ENCODE measurements at regions not wholly inside any gene's neighbourhood (a gene's known extent, or its start where the extent isn't known, plus 50 kb on each side); places are given as distances from the start of the nearest gene placed in this dataset.

- no peaks in the 10 kb centered on the region for H3K36me3 ChIP-seq
- TF ChIP-seq CTCF (IDR thresholded peaks at IDR 0.05) = no peak
- DNase-seq (ENCODE audit: low spot score) = no peak
- no peaks in the 10 kb centered on the region for H3K4me1 ChIP-seq (ENCODE audit: control insufficient read depth in 1 of 2, low read depth in 2 of 2)
- no peak for ATAC-seq (ENCODE audit: insufficient number of reproducible peaks, low FRiP score, low read depth)
- H3K27ac ChIP-seq = no peak overlapping the region
- no peaks in the 10 kb centered on the region for H3K9me3 ChIP-seq
- H3K27me3 ChIP-seq (replicated peaks; ENCODE audit: insufficient read depth) = no peaks in the 10 kb centered on the region
- H3K4me3 ChIP-seq = no peak overlapping the region
Observed at GRCh38 chr13:67829641-67830040, 599.5 kb upstream of the PCDH9 start.

GRCh38 chr13:67827992-67828391 is 597.9 kb upstream of the PCDH9 start:
- no peak for TF ChIP-seq CTCF (IDR thresholded peaks at IDR 0.05)
- no peaks in the 10 kb centered on the region for H3K36me3 ChIP-seq
- DNase-seq (ENCODE audit: low spot score) = no peak
- no peaks in the 10 kb centered on the region for H3K9me3 ChIP-seq
- no peak overlapping the region for H3K4me3 ChIP-seq
- H3K4me1 ChIP-seq (ENCODE audit: control insufficient read depth in 1 of 2, low read depth in 2 of 2) = no peaks in the 10 kb centered on the region
- no peak overlapping the region for H3K27ac ChIP-seq
- no peak for ATAC-seq (ENCODE audit: insufficient number of reproducible peaks, low FRiP score, low read depth)
- H3K27me3 ChIP-seq (replicated peaks; ENCODE audit: insufficient read depth) = no peaks in the 10 kb centered on the region

DNA sequence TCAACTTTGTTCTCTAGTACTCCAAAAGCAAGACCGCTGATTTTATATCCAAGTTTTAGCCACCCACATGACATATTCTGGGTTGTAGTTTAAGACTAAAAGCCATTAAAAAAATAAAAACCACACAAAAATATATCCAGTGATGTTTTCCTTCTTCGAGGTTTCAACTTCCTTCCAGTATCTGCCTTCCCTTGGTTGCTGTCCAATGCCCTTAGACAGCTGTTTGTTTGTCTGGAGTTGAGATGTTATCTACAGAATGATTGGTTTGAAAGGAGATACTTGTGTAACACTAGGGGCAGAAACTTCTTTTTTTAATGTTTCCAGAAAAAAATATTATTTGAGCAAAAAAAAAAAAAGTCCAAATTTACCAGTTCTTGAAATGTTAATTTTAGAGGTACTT is 591.5 kb upstream of the PCDH9 start:
- no peak for ATAC-seq (ENCODE audit: insufficient number of reproducible peaks, low FRiP score, low read depth)
- no peak for DNase-seq (ENCODE audit: low spot score)
- no peaks in the 10 kb centered on the region for H3K9me3 ChIP-seq
- no peak overlapping the region for H3K27ac ChIP-seq
- no peak overlapping the region for H3K4me3 ChIP-seq
- H3K27me3 ChIP-seq (replicated peaks; ENCODE audit: insufficient read depth) = no peaks in the 10 kb centered on the region
- H3K36me3 ChIP-seq = no peaks in the 10 kb centered on the region
- no peak for TF ChIP-seq CTCF (IDR thresholded peaks at IDR 0.05)
- no peaks in the 10 kb centered on the region for H3K4me1 ChIP-seq (ENCODE audit: control insufficient read depth in 1 of 2, low read depth in 2 of 2)

DNA sequence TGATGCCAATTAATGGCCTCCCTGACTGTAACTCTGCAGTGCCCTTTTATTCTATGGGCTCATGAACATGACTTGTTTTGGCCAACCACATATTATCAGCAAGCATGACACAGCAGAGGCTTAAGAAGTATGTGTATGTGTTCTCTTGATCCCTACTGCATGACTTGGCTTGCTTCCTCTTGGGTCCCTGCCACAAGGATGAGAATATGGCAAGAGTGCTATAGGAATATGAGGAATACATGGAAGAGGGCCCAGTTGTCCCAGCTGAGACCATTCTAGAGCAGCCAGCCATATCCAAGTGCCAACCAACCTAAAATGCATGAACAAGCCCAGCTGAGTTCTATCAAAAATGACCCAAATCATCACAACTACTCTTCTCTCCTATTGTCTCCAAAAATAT is 576.7 kb upstream of the PCDH9 start:
- DNase-seq (ENCODE audit: low spot score) (no peak), ATAC-seq (ENCODE audit: insufficient number of reproducible peaks, low FRiP score, low read depth) (no peak)
- Histone ChIP-seq H3K4me1 (ENCODE audit: control insufficient read depth in 1 of 2, low read depth in 2 of 2) (no peaks in the 10 kb centered on the region), H3K27ac (no peak overlapping the region), H3K4me3 (no peak overlapping the region), H3K27me3 (replicated peaks; ENCODE audit: insufficient read depth) (no peaks in the 10 kb centered on the region), H3K36me3 (no peaks in the 10 kb centered on the region), H3K9me3 (no peaks in the 10 kb centered on the region)
- TF ChIP-seq CTCF (IDR thresholded peaks at IDR 0.05) = no peak

- TF ChIP-seq CTCF (IDR thresholded peaks at IDR 0.05) = no peak
- DNase-seq (ENCODE audit: low spot score) (no peak), ATAC-seq (ENCODE audit: insufficient number of reproducible peaks, low FRiP score, low read depth) (no peak)
- H3K4me1 ChIP-seq (ENCODE audit: control insufficient read depth in 1 of 2, low read depth in 2 of 2) = no peaks in the 10 kb centered on the region
- H3K36me3 ChIP-seq = no peaks in the 10 kb centered on the region
- no peaks in the 10 kb centered on the region for H3K9me3 ChIP-seq
- H3K27ac ChIP-seq = no peak overlapping the region
- no peaks in the 10 kb centered on the region for H3K27me3 ChIP-seq (replicated peaks; ENCODE audit: insufficient read depth)
- H3K4me3 ChIP-seq = no peak overlapping the region
Observed at GRCh38 chr13:67803118-67803517, 573.0 kb upstream of the PCDH9 start.
